Stimulated activated CD4-positive, alpha-beta T cell treated with anti-CD3 and anti-CD28 coated beads, TNF-alpha, amount 100 ng/mL, for 1 hour (primary cell): ENCODE measurements at regions not wholly inside any gene's neighbourhood (a gene's known extent, or its start where the extent isn't known, plus 50 kb on each side); places are given as distances from the start of the nearest gene placed in this dataset.

Source experiments
- DNase-seq, 3 donors: peaks; one replicate each; pipeline ENCODE4 v3.0.0-alpha.2; 2020; ENCODE audit warnings: low read depth in 3 of 3, low spot score in 1 of 3

DNA sequence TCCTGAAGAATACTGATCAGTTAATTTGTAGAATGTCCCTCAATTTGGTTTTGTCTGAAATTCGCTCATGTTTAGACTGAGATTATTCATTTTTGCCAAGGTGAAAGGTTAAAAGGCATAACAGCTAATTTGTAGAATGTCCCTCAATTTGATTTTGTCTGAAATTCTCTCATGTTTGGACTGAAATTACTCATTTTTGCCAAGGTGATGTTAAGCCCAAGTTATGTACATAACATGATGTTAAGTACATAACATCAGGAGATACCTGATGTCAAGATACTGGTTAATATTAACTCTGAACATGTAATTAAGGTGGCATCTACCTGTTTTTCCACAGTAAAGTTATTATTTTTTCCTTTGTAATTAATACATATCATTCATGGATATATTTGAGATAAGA, 243.4 kb upstream of the PMFBP1 start:
- no peak for DNase-seq

DNA sequence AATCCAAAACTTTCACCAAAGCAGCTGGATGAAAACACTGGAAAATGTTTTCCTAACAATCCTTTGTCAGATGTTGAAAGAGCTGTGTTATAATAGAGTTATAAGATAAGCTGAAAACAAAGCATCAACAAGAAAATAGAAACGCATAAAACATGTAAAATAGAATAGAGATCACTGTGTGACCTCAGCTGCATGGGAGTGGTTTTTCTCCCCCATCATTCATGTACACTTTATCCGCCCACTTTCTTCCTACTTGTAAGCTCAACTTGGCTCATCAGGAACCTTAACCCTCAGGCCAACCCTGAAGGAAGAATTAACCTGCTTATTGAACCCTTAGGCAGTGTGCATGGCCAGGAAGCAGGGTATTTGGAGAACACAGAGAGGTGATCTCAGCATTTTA, 238.5 kb upstream of the PMFBP1 start:
- DNase-seq = no peak

DNA sequence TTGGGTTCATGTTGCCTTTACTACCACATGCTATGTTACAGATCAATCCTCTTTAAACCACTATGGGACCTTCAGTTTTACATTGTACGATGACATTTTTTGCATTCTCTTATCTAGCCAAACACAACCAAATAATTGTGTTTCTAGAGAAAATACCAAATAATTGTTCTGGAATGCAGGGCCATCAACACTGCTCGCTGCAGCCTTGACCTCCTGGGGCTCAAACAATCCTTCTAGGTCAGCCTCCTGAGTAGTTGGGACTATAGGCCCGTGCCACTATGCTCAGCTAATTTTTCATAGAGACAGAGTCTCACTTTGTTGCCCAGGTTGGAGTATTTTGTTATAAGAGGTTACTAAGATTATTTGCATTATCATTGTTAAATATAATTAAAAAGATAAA, 237.5 kb upstream of the PMFBP1 start:
- DNase-seq = no peak

DNA sequence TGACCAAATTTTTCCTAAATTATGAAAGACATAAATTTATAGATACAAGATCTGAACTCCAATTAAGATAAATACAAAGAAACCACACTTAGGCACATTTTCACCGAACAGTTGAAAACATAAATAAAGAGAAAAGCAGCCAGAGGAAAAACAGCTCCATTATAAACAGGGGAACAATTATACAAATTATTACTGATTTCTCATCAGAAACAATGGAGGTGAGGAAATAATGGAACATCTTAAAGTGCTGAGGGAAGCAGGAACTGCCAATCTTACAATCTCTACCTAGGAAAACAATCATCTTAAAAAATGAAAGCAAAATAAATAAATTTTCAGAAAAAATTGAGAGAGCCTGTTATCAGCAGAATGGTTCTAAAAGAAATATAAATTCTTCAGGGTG, 234.4 kb upstream of the PMFBP1 start:
- DNase-seq = no peak

DNA sequence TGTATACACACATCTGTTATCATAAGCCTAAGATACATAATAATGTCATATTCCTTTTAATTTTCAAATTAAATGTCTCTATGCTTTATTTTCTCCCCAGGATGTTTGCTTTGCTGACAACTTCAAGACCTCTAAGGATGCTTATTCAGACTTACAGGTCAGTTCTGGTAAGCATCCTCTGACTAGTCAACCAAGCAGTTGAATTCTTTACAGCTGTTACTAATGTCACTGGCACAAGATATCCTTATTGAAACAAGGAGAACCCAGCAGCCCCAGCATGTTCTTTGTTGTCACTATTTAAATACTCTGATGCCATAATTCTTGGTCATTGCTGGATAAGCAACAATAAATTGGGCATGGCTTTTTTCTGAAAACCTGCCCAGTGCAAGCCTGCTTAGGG, 232.3 kb upstream of the PMFBP1 start:
- DNase-seq = no peak

DNA sequence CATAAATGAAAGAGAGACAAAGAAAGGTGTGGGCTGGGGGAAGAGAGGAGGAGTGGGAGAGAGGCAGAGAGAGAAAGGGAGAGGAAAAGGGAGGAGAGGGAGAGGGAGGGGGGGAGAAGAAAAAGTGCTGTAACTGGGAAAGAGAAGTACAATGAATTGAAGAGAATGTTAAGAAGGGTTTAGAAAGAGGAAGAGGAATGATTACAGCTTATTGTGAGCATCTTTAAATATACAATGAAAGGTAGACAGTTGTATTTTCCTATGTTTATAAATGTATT, 229.1 kb upstream of the PMFBP1 start:
- DNase-seq = no peak

DNA sequence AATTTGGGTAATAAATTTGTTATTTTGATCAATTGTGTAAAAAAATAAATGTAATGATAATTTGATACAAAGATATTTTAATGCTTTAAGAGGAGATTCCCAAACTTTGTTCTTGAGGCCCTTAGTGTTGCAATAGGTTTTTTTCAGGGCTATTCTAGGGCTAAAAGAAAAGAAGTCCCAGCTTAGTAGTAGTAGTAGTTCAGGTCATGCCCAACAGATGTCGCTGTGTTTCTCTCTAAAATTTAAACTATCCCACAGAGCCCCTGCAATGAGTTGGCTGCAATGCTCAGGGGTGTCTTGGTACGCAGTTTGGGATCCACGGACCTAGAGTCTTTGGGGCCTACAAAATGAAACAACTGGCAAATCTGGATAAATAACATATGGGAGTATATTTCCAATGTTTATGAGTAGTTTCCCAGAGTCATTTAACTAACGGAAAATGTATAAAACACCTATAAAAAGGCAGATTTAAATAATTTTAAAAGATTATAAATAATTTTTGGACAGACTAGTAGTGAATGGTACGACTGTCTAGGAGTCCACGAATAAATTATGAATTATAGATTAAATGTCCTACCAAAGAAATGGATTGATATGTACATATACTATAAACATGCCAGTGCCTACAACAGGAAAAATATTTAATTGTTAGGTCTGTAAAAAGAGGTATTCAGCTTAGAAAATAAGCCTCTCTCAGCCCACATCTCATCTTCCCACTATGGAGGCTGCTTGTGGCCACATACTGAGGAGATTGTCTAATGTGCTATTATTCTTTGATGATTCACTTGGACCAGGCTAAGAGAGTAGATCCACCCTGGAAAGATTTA, 228.5 kb upstream of the PMFBP1 start:
- no peak for DNase-seq

DNA sequence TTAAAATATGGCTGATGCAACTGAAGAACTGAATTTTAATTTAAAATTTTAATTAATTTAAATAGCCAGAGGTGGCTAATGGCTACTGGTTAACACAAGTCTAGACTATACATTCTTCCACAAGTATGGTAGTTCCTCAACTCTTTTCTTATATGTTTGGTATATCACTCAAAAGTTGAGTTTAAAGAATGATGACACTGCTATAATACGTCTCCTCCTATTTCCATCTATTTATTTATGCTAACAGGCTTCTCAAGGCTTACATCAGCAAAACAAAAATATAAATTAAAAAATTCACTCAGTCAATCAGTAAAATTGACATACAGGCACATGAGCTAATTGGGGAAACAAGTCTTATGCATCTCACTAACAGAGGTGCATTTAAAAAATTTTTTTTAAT, 227.9 kb upstream of the PMFBP1 start:
- DNase-seq = no peak

DNA sequence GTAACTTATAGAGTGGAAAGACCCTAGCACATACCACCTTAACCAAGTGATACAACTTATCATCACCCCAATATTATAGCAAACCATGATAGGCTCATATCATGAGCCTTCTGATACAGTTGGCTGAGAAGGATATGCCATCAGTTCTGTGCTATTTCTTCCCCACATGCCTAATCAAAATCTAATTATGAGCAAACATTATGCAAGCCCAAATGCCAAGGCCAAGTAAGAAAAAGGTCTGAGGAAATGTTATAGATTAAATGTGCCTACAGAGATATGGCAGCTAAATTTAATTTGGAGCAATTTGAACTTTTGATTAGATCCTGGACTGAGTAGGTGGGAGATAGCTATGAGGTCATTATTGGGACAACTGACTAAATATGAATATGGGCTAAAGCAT, 225.9 kb upstream of the PMFBP1 start:
- DNase-seq = no peak

DNA sequence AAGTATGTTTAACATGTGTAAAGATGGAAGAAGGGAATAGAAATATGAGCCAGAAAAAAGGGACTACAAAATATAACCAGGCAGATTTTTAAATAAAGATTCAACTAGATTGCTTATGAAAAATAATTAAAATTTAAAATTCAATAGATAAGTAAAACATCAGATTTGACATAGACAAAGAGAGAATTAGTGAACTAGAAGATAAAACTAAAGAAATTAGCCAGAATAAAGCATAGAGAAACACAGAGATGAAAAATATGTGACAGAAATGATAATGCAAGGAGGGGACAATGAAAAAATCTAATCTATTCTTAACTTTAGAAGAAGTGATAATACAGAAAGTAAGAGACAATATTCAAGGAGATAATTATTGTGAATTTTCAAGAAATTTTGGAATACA, 222.6 kb upstream of the PMFBP1 start:
- DNase-seq = no peak

DNA sequence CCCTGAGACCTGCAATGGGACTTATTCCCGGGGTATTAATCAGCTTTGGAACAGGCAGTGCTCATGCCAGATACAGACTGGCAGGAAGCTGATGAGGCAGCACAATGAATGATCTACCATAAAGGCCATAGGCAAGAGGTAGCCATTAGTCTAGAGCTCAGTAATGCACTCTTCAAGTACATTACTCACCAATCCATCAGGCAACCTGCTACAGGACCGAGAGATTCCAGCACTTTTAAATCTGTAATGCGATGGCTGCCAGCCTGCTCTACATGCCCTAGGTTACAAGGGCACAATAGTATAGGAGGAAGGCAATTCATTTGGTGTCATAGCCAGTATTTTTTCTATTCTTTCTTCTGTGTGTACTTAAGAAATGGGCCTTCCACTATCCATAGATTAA, 217.8 kb upstream of the PMFBP1 start:
- no peak for DNase-seq

DNA sequence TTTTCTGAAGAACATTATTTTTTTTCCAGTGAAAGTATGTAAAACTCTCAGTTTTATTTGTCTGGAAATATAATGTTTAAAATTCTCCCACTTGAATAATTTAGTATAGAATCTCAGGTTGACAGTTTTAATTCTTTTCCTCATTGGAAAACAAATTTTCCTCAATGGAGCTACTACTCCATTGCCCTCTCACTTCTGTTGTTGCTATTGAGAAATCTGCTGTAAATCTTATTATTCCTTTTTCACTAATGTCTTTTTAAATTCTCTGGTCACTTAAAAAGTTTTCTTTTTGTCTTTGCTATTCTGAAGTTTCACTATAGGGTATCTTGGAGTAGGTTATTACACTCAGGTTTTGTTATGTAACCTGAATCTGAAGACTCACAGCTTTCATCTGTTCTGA, 216.1 kb upstream of the PMFBP1 start:
- no peak for DNase-seq

DNA sequence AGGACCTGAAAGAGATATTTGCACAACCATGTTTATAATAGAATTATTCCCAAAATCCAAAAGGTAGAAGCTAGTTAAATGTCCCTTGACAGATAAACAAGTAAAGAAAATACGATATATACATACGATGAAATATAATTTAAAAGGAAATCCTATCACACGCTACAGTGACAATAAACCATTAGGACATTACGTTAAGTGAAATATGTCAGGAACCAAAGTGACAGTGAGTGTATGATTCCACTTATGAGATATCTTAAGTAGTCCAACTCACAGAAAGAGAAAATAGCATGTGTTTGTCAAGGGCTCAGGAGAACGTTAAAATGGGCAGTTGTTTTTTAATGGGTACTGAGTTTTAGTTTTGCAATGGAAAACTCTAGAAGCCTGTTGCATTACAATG, 212.7 kb upstream of the PMFBP1 start:
- DNase-seq = no peak

DNA sequence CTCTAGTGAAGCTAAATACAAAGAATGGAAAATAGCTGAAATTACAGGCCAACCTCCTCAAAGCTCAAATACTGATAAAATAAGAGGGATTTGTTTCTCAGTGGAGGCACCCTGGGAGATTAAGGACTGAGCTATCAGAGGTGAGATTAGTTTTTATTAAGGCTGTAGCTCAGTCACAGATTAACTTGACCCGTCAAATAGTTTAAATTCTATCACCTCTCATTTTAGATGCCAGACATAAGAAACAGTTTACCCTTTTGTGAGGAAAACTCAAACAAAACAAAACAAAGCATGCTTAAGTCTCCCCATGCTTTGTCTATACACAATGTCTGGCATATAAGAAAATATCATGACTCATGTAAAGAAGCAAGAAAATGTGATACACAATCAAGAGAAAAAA, 208.3 kb upstream of the PMFBP1 start:
- no peak for DNase-seq

DNA sequence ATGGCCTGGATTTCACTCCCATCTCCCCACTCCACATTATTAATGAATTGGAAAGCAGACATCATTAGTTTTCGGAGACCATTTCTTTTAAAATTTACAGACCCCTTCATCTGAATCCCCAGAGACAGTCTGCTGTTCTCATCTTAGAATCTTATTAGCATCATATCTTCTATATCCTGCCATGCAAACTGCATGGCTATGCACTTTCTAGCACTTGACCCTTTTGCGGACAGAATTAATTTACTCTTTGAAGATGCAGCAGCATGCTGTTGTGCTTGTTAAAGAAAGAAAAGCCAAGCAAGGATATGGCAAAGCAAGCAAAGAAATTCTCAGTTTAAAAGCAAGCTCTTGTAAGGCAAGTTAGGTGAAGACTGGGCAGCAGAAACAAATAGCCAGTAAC, 201.2 kb upstream of the PMFBP1 start:
- DNase-seq = no peak

DNA sequence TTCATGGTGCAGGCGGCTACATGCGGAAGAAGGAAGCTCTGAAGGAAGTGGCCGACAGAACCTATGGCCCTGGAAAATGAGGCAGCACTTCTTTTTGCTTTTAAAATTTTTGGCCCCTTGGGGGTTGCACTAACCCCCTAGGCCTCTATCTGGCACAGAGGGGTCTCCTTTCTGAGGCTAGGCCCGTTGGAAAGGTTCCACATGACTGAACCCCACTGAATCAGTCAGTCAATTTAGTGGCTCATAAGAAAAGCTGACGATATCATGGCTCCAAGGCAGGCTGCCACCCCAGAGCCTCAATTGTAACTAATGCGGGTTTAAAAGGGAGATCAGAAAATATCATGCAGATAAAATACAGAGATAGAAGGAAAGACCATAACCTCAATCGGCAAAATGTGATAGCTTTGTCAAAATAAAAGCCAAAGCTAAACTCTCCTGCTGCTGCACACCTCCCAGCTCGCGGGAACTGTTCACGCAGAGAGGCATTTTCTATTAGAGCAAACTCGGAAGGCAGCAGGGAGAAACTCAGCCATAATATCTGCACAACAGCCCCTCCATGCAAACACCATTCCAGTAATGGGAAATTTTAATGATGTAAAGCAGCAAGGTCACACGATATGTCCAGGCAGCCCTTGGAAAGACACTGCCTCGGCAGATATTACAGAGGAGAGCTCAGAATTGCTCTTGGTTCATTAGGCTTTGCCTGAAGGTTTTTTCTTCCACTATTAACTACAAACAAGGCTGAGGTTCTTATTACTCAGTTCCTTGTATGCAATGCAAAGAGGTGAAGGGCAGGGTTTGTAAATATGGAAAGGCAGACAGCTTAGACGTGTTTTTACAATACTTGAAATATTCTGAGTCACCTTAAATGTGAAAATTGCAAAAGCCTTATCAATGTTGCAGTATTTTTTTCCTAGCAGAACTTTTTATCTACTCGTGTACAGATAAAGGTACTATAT, 200.4 kb upstream of the PMFBP1 start:
- no peak for DNase-seq

DNA sequence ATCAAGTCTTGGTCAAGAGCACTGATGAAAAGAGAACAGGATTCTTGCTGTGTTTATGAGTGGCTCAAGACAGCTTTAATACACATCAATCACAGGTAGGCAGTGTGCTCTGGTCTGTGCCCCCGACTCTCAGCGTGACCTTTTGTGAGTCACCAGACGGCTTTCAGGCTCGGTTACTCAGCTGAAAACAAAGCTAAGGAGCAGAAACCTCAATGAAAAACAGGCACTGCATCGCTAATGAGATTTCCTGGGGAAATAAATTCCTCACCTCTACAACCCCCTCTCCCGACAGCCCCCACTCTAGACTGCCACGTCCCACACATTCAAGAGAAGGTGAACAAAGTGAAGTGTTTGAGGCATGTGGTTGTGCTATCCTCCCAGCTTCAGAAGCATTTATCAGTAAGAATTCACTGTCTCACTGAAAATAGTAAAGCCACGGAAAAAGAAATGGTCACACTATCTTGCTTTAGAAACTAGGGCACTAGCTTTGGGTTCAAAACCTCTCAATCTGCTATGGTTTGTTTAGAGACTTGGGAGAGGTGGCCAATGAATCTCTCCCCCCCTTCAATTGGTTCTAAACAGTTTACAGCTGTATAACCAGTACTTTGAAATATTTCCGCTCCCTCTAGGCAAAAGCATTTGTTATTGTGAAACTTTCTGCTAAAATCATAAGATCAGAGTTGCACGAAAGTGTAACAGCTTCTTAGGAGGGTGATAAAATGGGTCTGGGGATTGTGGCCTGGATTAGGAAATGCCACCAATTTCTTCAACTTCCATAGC, 199.5 kb upstream of the PMFBP1 start:
- DNase-seq = no peak

DNA sequence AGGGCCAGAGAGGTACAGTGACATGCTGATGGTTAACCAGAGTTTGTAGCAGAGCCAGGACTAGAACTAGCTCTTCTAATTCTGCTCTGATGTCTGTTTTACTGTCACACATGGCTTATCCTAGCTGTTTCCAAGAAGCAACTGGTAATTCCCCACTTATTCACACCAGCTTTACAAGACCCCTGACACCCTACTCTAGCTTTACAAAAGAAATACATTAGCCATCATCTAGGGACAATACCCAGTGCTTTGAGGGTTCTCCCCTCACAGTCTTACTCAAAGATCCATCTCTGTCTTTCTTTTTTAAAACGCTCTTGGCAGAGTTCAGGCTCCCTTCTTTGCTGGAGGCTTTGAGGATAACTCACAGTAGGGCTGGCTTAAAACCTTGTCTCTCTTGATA, 197.3 kb upstream of the PMFBP1 start:
- no peak for DNase-seq

DNA sequence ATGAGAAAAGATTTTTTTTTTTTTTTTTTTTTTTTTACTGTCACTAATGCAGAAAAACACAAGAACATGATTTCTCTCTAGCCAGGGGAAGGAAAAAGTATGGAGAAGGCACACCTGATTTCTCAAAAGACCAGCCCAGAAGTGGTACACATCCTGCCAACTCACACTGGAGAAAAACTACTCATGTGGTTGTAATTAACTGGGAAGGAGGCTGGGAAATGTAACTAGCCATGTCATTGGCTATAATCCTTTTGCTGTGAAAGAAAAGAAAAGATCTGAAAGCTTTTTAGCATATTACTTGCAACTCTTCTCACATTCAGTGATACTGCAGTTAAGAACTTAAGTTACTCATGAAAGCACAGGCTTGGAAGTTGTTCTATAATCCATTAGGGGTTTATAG, 195.9 kb upstream of the PMFBP1 start:
- no peak for DNase-seq

DNA sequence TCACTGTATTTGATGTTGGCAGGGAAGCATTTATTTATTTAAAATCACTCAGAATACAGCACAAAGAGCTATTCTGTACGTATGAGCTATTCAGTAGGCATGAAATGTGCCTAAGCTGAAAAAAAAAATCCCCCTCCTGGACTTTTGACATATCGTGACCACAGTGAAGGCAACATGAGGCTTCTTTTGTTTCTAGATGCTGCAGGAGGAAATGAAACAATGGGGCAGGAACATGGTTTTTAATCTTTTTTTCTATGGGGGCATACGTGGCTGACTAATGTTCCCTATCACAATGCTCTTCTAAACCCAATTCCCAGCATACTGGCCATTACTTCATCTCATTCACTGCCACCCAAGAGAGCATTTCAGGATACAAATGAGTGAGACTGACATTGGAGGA, 191.0 kb upstream of the PMFBP1 start:
- no peak for DNase-seq

DNA sequence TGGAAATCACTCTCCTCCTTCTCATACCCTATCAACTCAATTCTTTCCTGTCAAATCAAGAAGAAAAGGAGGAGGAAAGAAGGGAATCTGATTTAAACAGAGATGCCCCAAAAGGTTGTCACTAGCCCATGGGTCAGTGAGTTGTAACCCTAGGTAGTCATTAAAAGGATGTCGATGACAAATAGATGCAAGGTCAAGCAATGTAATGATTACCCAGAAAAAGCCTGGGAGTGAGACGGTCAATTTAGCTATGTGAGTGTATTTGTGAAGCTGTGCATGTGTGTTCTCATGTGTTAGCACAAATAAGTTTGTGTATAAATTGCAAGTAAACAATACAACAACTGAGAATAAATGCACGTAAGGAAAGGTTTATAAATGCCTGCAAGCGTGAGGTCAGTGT, 190.5 kb upstream of the PMFBP1 start:
- DNase-seq = no peak

DNA sequence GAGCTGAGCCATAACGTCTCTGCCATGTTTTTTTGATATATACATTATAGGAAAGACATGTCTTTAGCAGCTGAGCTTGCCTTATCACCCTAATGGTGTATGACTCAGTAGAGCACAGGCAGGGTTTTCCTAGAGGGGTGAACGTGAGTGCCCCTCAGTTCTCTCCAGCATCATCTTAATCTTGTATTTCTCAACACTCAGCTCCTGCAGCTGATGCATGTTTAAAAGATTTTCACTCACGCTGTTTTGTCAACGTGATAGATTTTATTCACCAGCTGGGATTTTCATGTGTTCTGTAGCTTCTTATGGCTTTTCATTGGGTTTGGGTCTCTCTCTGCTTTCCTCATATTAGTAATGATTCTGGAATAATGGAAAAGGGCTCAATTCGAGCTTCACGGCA, 186.0 kb upstream of the PMFBP1 start:
- DNase-seq = no peak
